HG03521 (cell line): ENCODE measurements at regions not wholly inside any gene's neighbourhood (a gene's known extent, or its start where the extent isn't known, plus 50 kb on each side); places are given as distances from the start of the nearest gene placed in this dataset.

Source experiments
- ATAC-seq: cut with Tn5 transposase; IDR thresholded peaks from one replicate; pipeline ENCODE4 v1.9.1; 2021; ENCODE audit warnings: mild to moderate bottlenecking, moderate library complexity; ENCODE audit not compliant: unreplicated experiment

DNA sequence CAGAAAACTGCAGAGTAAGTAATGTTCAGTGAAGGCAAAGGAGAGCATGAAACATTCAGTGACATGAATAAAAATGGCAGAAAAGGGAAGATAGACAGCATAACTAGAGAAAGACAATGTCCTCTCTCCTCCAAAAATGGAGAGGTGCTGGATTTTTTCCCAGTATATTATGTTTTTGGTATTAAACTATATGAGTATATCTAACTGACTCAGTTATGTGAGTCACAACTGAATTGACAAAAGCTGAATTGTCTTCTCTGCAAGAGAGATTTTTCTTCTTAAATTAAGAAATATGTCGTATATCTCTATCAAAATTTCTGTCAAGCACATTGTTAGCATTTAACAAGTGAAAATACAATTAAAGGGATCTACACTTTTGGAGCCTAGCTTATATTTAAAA, 375.1 kb downstream of the CHSY3 start:
- no peak for ATAC-seq

DNA sequence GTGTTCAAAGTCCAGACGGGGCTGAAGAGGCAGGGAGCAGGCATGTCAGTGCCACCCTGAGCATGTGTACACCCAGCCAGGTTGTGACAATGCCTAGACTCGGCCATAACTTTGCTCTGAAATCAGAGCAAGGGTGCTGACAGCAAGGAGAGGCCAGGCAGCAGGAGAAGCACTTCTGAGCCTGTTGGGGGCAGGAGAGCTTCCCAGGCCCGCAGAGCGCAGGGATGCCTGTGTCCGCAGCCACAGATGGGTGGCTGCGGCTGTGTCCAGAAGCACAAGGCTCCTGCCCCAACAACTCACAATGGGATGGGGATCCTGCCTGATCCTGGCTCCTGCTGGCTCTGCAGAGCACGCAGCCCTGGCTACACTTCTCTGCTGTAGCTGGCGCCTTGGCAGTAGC, 373.9 kb downstream of the CHSY3 start:
- ATAC-seq = no peak

DNA sequence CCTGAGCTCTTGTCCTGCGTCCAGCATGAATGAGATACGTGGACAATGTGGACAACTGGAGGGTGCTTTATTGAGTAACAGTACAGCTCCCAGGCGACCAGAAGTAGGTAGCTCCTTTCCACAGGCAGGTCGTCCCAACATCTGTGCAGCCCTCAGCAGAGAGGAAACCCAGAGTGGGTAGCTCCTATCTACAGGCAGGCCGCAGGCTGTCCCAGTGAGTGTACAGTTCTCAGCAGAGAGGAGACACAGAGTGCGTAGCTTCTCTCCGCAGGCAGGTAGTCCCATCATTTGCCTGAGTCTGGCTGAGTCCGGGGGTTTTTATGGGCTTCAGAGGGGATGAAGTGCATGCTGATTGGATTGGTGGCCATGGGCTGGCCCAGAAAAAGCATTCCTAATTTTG, 373.3 kb downstream of the CHSY3 start:
- ATAC-seq = no peak

GRCh38 chr5:130277002-130277401, 372.7 kb downstream of the CHSY3 start:
- ATAC-seq = no peak

- no peak for ATAC-seq
Measured at GRCh38 chr5:130272837-130273236, 368.6 kb downstream of the CHSY3 start.

GRCh38 chr5:130270786-130271185, 366.5 kb downstream of the CHSY3 start:
- ATAC-seq = no peak

DNA sequence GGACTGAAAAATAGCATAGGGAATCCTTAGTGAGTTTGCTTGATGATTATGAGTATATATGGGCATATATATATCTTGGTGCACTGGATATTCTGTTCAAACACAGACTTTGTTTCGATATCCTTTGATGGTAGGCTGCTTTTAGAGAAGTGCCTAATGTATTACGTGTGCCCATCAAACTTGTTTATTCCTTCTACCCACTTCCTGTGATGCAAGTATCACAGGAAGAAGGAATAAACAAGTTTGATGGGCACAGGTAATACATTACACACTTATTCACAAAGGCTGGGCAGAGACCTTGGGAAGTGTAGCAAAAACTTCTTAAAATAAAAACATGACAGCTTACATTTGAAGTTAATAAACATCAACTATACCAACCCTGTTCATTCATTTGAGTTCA, 364.2 kb downstream of the CHSY3 start:
- ATAC-seq = no peak

- ATAC-seq = no peak
Measured at GRCh38 chr5:130267926-130268325, 363.7 kb downstream of the CHSY3 start.

DNA sequence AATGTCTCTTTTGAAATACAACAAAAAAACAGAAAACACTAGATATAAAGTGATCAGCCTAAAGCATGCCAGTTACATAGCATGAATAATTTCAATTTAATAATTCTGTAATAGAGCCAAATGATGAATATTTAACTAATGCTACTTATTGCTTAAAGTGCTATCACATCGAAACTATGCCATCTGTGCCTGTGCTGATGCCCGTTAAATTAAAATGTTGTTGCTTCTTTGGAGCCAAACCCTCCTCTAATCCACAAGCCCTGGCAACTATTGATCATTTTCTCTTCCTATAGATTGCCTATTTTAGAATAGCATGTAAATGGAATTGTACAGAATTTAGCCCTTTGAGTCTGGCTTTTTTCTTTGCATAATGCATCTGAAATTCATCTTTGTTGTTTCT, 356.2 kb downstream of the CHSY3 start:
- ATAC-seq = no peak

- no peak for ATAC-seq
Measured at GRCh38 chr5:130251931-130252330, 347.7 kb downstream of the CHSY3 start.

DNA sequence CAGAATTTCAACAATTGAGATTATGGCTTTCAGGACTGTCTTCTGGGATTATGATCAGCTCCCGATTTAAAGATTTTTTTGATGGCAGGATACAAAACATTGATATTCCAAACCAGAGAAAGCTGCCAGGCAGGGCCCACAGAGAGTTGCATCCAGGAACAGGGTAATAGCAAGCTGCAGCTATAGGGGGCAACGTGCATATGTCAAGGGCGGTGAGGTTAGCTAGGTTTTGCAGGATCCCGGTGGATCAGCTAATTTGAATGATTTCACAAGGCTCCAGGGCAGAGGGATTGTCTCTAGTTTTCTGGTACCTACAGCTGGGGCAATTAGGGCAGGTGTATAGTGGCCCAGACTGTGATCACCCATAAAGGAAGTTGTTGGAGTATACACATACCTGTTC, 339.4 kb downstream of the CHSY3 start:
- ATAC-seq = no peak

DNA sequence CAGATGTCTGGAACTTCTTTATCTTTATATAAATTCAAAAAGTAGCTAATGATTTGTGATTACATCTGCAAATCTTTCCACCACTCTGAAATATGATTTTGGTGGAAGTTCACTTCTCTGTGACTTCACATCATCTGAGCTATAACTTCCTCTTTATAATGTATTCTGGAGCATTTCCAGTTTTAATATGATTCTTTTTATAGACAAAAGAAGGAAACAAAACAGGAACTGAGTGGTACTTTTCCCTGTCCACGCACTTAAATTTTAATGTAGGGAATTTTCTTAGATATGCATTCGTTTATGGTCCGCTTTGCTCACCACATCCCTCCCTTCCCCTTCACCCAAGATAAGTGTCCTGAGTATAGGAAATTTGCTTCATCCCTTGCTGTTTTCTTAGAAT, 333.5 kb downstream of the CHSY3 start:
- ATAC-seq = no peak
